ENCODE measurements at regions not wholly inside any gene's neighbourhood (a gene's known extent, or its start where the extent isn't known, plus 50 kb on each side); places are given as distances from the start of the nearest gene placed in this dataset.

- Histone ChIP-seq H3K27ac (ENCODE audit: low read depth, low read length, poor library complexity, severe bottlenecking) (no peak overlapping the region), H3K27me3 (replicated peaks; ENCODE audit: insufficient read depth, low read depth, low read length, poor library complexity) (no peaks in the 10 kb centered on the region), H3K36me3 (ENCODE audit: insufficient read depth, low read length, poor library complexity, severe bottlenecking) (no peaks in the 10 kb centered on the region), H3K9me3 (ENCODE audit: low read depth, low read length, poor library complexity, severe bottlenecking) (no peaks in the 10 kb centered on the region), H3K4me1 (ENCODE audit: insufficient read depth, low read length, poor library complexity, severe bottlenecking) (no peaks in the 10 kb centered on the region), H3K4me3 (ENCODE audit: low read depth, low read length, poor library complexity, severe bottlenecking) (no peak overlapping the region)
- ChIA-PET POLR2A (ENCODE audit: low non-redundant PET) (no interaction called here), CTCF (no interaction called here)
- BruUV-seq (replicated peaks), result no TSS peak
- intact Hi-C loops (cut with micrococcal nuclease; ENCODE audit: unreplicated experiment), result no loop called here
- no peak for TF ChIP-seq CTCF (conservative IDR thresholded peaks at IDR 0.05; ENCODE audit: low read depth, low read length)
- no peak for TF ChIP-seq EZH2 (IDR thresholded peaks at IDR 0.05; ENCODE audit: borderline replicate concordance, low read depth, low read length, poor library complexity, severe bottlenecking)
- DNase-seq (ENCODE audit: low spot score), result no peak
Observed at GRCh38 chr5:75848077-75848476, 130.8 kb upstream of the POC5 start.

DNA sequence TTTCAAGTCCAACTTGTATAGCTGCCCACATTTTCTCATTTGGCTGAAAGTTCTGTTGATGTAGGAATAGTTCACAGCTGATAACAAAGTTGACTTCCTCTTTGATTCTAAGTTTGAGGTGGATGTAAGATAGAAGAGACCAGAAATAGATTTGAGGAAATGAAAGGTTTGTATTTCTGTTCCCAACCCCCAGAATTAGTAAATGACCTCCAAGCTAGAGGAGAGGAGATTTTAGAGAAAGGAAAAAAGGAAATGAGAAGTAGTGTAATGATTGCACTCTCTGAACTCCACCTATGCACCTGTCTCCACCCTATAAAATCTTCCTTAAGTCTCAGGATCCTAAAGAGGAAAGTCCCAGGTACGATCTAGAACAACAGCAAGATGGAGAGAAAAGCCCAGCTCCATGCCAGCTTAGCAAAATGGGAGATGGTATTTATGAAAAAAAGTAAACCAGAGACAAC, 130.4 kb upstream of the POC5 start:
- Histone ChIP-seq H3K27ac (ENCODE audit: low read depth, low read length, poor library complexity, severe bottlenecking) (no peak overlapping the region), H3K36me3 (ENCODE audit: insufficient read depth, low read length, poor library complexity, severe bottlenecking) (no peaks in the 10 kb centered on the region), H3K4me1 (ENCODE audit: insufficient read depth, low read length, poor library complexity, severe bottlenecking) (no peaks in the 10 kb centered on the region), H3K4me3 (ENCODE audit: low read depth, low read length, poor library complexity, severe bottlenecking) (no peak overlapping the region), H3K27me3 (replicated peaks; ENCODE audit: insufficient read depth, low read depth, low read length, poor library complexity) (no peaks in the 10 kb centered on the region), H3K9me3 (ENCODE audit: low read depth, low read length, poor library complexity, severe bottlenecking) (no peaks in the 10 kb centered on the region)
- intact Hi-C loops (cut with micrococcal nuclease; ENCODE audit: unreplicated experiment), result no loop called here
- no TSS peak for BruUV-seq (replicated peaks)
- TF ChIP-seq CTCF (conservative IDR thresholded peaks at IDR 0.05; ENCODE audit: low read depth, low read length) (no peak), EZH2 (IDR thresholded peaks at IDR 0.05; ENCODE audit: borderline replicate concordance, low read depth, low read length, poor library complexity, severe bottlenecking) (no peak)
- no peak for DNase-seq (ENCODE audit: low spot score)
- POLR2A ChIA-PET (ENCODE audit: low non-redundant PET), result no interaction called here
- CTCF ChIA-PET, result no interaction called here

DNA sequence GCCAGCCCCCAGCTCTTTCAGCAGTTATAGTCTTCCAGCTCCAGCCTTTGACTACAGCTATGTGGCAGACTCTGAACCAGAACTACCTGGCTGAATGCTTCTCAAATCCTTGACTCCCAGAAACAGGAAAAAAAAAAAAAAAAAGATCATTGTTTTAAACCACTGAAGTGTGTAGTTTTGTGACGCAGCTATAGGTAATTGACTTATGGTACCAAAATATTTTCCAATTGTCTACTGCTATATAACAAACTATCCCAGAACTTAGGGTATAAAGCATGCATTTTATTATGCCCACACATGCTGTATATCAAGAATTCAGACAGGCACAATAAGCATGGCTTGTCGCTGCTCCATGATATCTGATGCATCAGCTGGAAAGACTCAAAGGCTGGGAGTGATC, 127.1 kb upstream of the POC5 start:
- Histone ChIP-seq H3K4me1 (ENCODE audit: insufficient read depth, low read length, poor library complexity, severe bottlenecking) (no peaks in the 10 kb centered on the region), H3K27ac (ENCODE audit: low read depth, low read length, poor library complexity, severe bottlenecking) (no peak overlapping the region), H3K4me3 (ENCODE audit: low read depth, low read length, poor library complexity, severe bottlenecking) (no peak overlapping the region), H3K27me3 (replicated peaks; ENCODE audit: insufficient read depth, low read depth, low read length, poor library complexity) (no peaks in the 10 kb centered on the region), H3K36me3 (ENCODE audit: insufficient read depth, low read length, poor library complexity, severe bottlenecking) (no peaks in the 10 kb centered on the region), H3K9me3 (ENCODE audit: low read depth, low read length, poor library complexity, severe bottlenecking) (no peaks in the 10 kb centered on the region)
- TF ChIP-seq CTCF (conservative IDR thresholded peaks at IDR 0.05; ENCODE audit: low read depth, low read length), result no peak
- TF ChIP-seq EZH2 (IDR thresholded peaks at IDR 0.05; ENCODE audit: borderline replicate concordance, low read depth, low read length, poor library complexity, severe bottlenecking), result no peak
- intact Hi-C loops (cut with micrococcal nuclease; ENCODE audit: unreplicated experiment), result no loop called here
- BruUV-seq (replicated peaks), result no TSS peak
- POLR2A ChIA-PET (ENCODE audit: low non-redundant PET), result no interaction called here
- no peak for DNase-seq (ENCODE audit: low spot score)
- CTCF ChIA-PET, result no interaction called here
